VCaP (cell line): ENCODE measurements at regions not wholly inside any gene's neighbourhood (a gene's known extent, or its start where the extent isn't known, plus 50 kb on each side); places are given as distances from the start of the nearest gene placed in this dataset.

Source experiments
- H3K27ac ChIP-seq: fragments of 450-650 bp; 2 replicates; pipeline ENCODE4 v1.5.1; 2017
- CTCF ChIP-seq: fragments of 450-650 bp; conservative IDR thresholded peaks from 2 replicates; pipeline ENCODE4 v1.5.1; 2017; ENCODE audit warnings: mild to moderate bottlenecking, moderate library complexity

- TF ChIP-seq CTCF = peak; percentile 32
Observed at GRCh38 chr3:117549716-117550115, 840.1 kb downstream of the TUSC7 start.

GRCh38 chr3:117550766-117551165 lies 841.2 kb downstream of the TUSC7 start:
- no peak overlapping the region for H3K27ac ChIP-seq
- no peak for TF ChIP-seq CTCF

More at GRCh38 chr3:117549716-117550115, 840.1 kb downstream of the TUSC7 start:
- no peak overlapping the region for H3K27ac ChIP-seq

- TF ChIP-seq CTCF = no peak
- H3K27ac ChIP-seq = no peak overlapping the region
Observed at GRCh38 chr3:117553461-117553860, 843.9 kb downstream of the TUSC7 start.

GRCh38 chr3:117556646-117557407 lies 847.2 kb downstream of the TUSC7 start:
- no peak for TF ChIP-seq CTCF
- no peak overlapping the region for H3K27ac ChIP-seq

GRCh38 chr3:117557464-117558090 lies 848.0 kb downstream of the TUSC7 start:
- no peak overlapping the region for H3K27ac ChIP-seq
- TF ChIP-seq CTCF = no peak

- H3K27ac ChIP-seq = no peak overlapping the region
- no peak for TF ChIP-seq CTCF
Observed at GRCh38 chr3:117558681-117559080, 849.1 kb downstream of the TUSC7 start.

- no peak for TF ChIP-seq CTCF
- no peak overlapping the region for H3K27ac ChIP-seq
Observed at GRCh38 chr3:117562000-117562399, 852.4 kb downstream of the TUSC7 start.
